Heart left ventricle (tissue), 16 donors: ENCODE measurements at regions not wholly inside any gene's neighbourhood (a gene's known extent, or its start where the extent isn't known, plus 50 kb on each side); places are given as distances from the start of the nearest gene placed in this dataset.

ENCODE experiments used
- ATAC-seq, 4 donors: fragments of 200-7000 bp; cut with Tn5 transposase; one replicate each; pipeline ENCODE4 v1.9.1; 2020 to 2022; ENCODE audit warnings: moderate library complexity in 4 of 4, mild to moderate bottlenecking in 3 of 4, moderate number of reproducible peaks in 1 of 4
- DNase-seq, 5 donors: peaks; one replicate each; pipeline ENCODE4 v3.0.0-alpha.2; 2020
- H3K27ac ChIP-seq, 12 donors: fragments of 200-600 bp; sonication (generic) in 4 of 12; one replicate each; pipeline versions ENCODE4 v1.5.0 to v1.8.0; 2016 to 2022; ENCODE audit warnings: mild to moderate bottlenecking in 2 of 12
- H3K27me3 ChIP-seq, 9 donors: fragments of 200-600 bp; sonication (generic) in 2 of 9; one replicate each; pipeline versions ENCODE4 v1.5.1 to v1.8.0; 2016 to 2022; ENCODE audit warnings: mild to moderate bottlenecking in 3 of 9
- H3K36me3 ChIP-seq, 9 donors: fragments of 200-600 bp; sonication (generic) in 2 of 9; one replicate each; pipeline versions ENCODE4 v1.5.0 to v1.8.0; 2018 to 2022; ENCODE audit warnings: mild to moderate bottlenecking in 2 of 9
- H3K4me1 ChIP-seq, 12 donors: fragments of 200-600 bp; sonication (generic) in 4 of 12; one replicate each; pipeline versions ENCODE4 v1.5.0 to v1.8.0; 2016 to 2022; ENCODE audit warnings: mild to moderate bottlenecking in 3 of 12
- H3K4me3 ChIP-seq, 12 donors: fragments of 200-600 bp; sonication (generic) in 4 of 12; one replicate each; pipeline versions ENCODE4 v1.5.0 to v1.8.0; 2017 to 2022; ENCODE audit warnings: mild to moderate bottlenecking in 9 of 12, moderate library complexity in 4 of 12
- H3K9me3 ChIP-seq, 12 donors: fragments of 200-600 bp; sonication (generic) in 4 of 12; one replicate each; pipeline versions ENCODE4 v1.5.0 to v1.8.0; 2016 to 2022; ENCODE audit warnings: mild to moderate bottlenecking in 1 of 12
- CTCF ChIP-seq, 12 donors: fragments of 200-600 bp; sonication (generic) in 4 of 12; IDR thresholded peaks; one replicate each; pipeline versions ENCODE4 v1.5.0 to v1.8.0; 2018 to 2022; ENCODE audit warnings: antibody characterized with exemption in 12 of 12, mild to moderate bottlenecking in 5 of 12
- POLR2A ChIP-seq, 2 donors: fragments of 450-650 bp; IDR thresholded peaks; one replicate each; pipeline ENCODE4 v1.6.1; 2017; ENCODE audit warnings: antibody characterized with exemption in 2 of 2, mild to moderate bottlenecking in 2 of 2, moderate library complexity in 2 of 2
- WGBS, 4 donors: extraction: QIAGEN DNeasy Blood & Tissue Kit in 2 of 4; methylation state at CpG; one replicate each; pipeline versions ENCODE4 v1.1.5 to v1.1.7; 2013 to 2018; 5-methylcytosine and 5-hydroxymethylcytosine counted together
- intact Hi-C, 10 donors: fragments of 100-400 bp; cut with DNase I; formaldehyde crosslinking; loops; one replicate each; pipeline versions ENCODE4 v1.11.1 to v1.14.2; 2022
- donor health status: ischemic (EF 13 %, LVEDD 7.1; RV severe dilation, severe dysfunction).
- donor health status: healthy with polysubstance abuse.
- donor health status: DM: no; HTN: yes; CAD: no.
- donor health status: DM: no; HTN: no; CAD: no.
- donor health status: ischemic (EF 25% LVEDD 6.9; RV normal size, moderate dysfunction).
- donor health status: ischemic (EF 25% LVEDD 5.7; RV mildly dilated, moderate dysfunction).
- donor health status: healthy.
- donor health status: DM: yes; HTN: yes; CAD: no.
- donor health status: ischemic (EF 35%, LVEDD 5.7; RV mildly dilated, moderate dysfunction).
- donor health status: nonischemic (EF 11% LVEDD 7.7; RV severe dilation, severe dysfunction).
- donor health status: DM: yes; HTN: yes; CAD: no.
- donor health status: PGD.
- donor health status: ischemic (EF 29% LVEDD 5.4; RV normal size, mild dysfunction).
- donor health status: nonischemic (EF 23%, LVEDD 6.1; RV moderate dilation, normal function).

GRCh38 chr17:27153005-27153404 lies 140.9 kb upstream of the WSB1 start:
- ATAC-seq: no peak
- Histone ChIP-seq H3K4me3 (no peak overlapping the region), H3K27ac (no peak overlapping the region), H3K9me3 (no peaks in the 10 kb centered on the region), H3K4me1 (no peaks in the 10 kb centered on the region), H3K36me3 (no peaks in the 10 kb centered on the region), H3K27me3 (no peaks in the 10 kb centered on the region)
- no peak for TF ChIP-seq CTCF (IDR thresholded peaks at IDR 0.05)
- TF ChIP-seq POLR2A (IDR thresholded peaks at IDR 0.05): no peak
- WGBS, 4 donors: 77 to 89% (median 80%) methylated on average over 4 of the region's 4 CpGs
- no peak for DNase-seq
- intact Hi-C loops: no loop called here

GRCh38 chr17:27155866-27156265 lies 138.0 kb upstream of the WSB1 start:
- Histone ChIP-seq H3K27ac (no peak overlapping the region), H3K27me3 (no peaks in the 10 kb centered on the region), H3K4me3 (no peak overlapping the region), H3K4me1 (no peaks in the 10 kb centered on the region), H3K36me3 (no peaks in the 10 kb centered on the region), H3K9me3 (peaks cover 0 to 3% (median 0%) of the 10 kb centered on the region in 12 donors)
- 91 to 92% (median 92%) methylated on average over 15 of the region's 15 CpGs for WGBS, 4 donors
- TF ChIP-seq CTCF (IDR thresholded peaks at IDR 0.05) (no peak), POLR2A (IDR thresholded peaks at IDR 0.05) (no peak)
- DNase-seq (peak in 2 of 5 donors; percentile 11 to 36), ATAC-seq (no peak)
- intact Hi-C loops: no loop called here

GRCh38 chr17:27157297-27157696 lies 136.6 kb upstream of the WSB1 start:
- 68 to 90% (median 75%) methylated on average over 7 to 8 of the region's 8 CpGs for WGBS, 4 donors
- Histone ChIP-seq H3K27me3 (no peaks in the 10 kb centered on the region), H3K4me3 (no peak overlapping the region), H3K4me1 (no peaks in the 10 kb centered on the region), H3K27ac (no peak overlapping the region), H3K9me3 (peaks cover 0 to 3% (median 0%) of the 10 kb centered on the region in 12 donors), H3K36me3 (no peaks in the 10 kb centered on the region)
- intact Hi-C loops: no loop called here
- no peak for TF ChIP-seq CTCF (IDR thresholded peaks at IDR 0.05)
- no peak for TF ChIP-seq POLR2A (IDR thresholded peaks at IDR 0.05)
- ATAC-seq (no peak), DNase-seq (no peak)

GRCh38 chr17:27157898-27158297 lies 136.0 kb upstream of the WSB1 start:
- Histone ChIP-seq H3K9me3 (peaks cover 0 to 3% (median 0%) of the 10 kb centered on the region in 12 donors), H3K27ac (no peak overlapping the region), H3K4me1 (no peaks in the 10 kb centered on the region), H3K36me3 (no peaks in the 10 kb centered on the region), H3K27me3 (no peaks in the 10 kb centered on the region), H3K4me3 (no peak overlapping the region)
- TF ChIP-seq CTCF (IDR thresholded peaks at IDR 0.05) (no peak), POLR2A (IDR thresholded peaks at IDR 0.05) (no peak)
- ATAC-seq (no peak), DNase-seq (no peak)
- intact Hi-C loops: no loop called here
- 82 to 95% (median 86%) methylated on average over 10 of the region's 10 CpGs for WGBS, 4 donors
